ENCODE measurements at regions not wholly inside any gene's neighbourhood (a gene's known extent, or its start where the extent isn't known, plus 50 kb on each side); places are given as distances from the start of the nearest gene placed in this dataset.

GRCh38 chr22:23409976-23410375 lies 170.1 kb downstream of the IGLL1 start (continued):
- TF ChIP-seq SIN3A (conservative IDR thresholded peaks at IDR 0.05 in 1 of 2, IDR thresholded peaks at IDR 0.05 in 1 of 2; ENCODE audit: low read depth in 1 of 2, low read length in 2 of 2) (no peak), CTBP2 (IDR thresholded peaks at IDR 0.05; ENCODE audit: borderline replicate concordance, insufficient read depth, insufficient read length, low read length) (no peak), RFX5 (IDR thresholded peaks at IDR 0.05; ENCODE audit: borderline replicate concordance, low read depth, low read length) (no peak), EZH2 (IDR thresholded peaks at IDR 0.05; ENCODE audit: low read depth, low read length, severe bottlenecking) (no peak)

Measured in H1 (cell line).